T follicular helper cell (primary cell): ENCODE measurements at regions not wholly inside any gene's neighbourhood (a gene's known extent, or its start where the extent isn't known, plus 50 kb on each side); places are given as distances from the start of the nearest gene placed in this dataset.
"Not testable (repeated sequence)": the region's sequence is repeated elsewhere in the genome, so short reads cannot be mapped to it uniquely, and the experiment has no call there.

ENCODE experiments used
- DNase-seq: peaks from one replicate; pipeline ENCODE4 v3.0.0-alpha.2; 2020; ENCODE audit warnings: low read depth

DNA sequence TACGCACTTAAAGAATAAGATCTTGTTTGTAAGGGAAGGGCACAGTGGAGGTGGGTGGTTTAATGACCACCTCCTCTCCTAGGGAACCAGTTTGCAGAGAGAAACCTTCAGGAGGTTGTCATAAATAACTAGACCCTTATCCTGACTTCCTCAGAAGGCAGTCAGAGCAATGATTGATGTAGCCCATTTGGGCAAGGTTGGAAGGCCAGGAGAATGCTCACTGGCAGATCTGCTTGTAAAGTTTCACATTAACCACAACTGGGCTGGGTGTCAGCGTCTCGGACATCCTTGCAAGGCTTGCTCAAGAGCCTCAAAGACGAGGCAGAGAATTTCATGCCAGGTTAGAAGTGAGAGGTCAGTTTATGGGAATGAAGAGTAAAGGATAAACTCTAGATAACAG lies 87.6 kb upstream of the TRABD2B start:
- DNase-seq = no peak

DNA sequence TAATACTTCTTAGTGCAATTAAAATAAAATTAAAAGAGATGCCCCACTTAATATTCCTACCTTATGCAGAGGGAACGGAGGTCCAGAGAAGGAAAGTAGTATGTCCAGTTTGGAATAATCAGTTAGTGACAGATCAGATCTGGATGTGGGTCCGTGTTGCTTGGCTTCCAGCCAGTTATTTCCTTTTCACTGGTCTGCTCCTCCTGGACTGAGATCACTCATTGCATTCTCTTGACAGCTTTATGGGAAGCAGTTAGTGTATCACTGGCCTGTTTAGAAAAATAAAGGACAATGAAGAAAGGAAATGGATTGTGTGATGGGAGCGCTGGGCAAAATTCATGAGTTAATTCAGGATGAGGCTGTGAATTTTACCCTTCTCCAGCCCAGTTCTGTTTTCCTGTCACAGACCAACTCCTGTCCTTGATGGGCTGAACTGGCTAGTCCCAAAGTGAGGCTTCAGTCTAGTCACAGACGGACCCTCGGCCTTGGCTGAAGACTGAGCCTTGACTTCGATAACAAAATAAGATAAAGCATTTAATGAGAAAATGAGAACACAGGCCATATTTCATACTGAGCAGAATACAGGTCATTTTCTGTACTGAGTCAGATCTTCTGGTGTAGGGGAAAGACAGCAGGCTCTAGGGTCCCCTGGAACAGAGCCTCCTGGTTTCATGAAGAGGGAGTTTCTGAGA lies 85.2 kb upstream of the TRABD2B start:
- no peak for DNase-seq

DNA sequence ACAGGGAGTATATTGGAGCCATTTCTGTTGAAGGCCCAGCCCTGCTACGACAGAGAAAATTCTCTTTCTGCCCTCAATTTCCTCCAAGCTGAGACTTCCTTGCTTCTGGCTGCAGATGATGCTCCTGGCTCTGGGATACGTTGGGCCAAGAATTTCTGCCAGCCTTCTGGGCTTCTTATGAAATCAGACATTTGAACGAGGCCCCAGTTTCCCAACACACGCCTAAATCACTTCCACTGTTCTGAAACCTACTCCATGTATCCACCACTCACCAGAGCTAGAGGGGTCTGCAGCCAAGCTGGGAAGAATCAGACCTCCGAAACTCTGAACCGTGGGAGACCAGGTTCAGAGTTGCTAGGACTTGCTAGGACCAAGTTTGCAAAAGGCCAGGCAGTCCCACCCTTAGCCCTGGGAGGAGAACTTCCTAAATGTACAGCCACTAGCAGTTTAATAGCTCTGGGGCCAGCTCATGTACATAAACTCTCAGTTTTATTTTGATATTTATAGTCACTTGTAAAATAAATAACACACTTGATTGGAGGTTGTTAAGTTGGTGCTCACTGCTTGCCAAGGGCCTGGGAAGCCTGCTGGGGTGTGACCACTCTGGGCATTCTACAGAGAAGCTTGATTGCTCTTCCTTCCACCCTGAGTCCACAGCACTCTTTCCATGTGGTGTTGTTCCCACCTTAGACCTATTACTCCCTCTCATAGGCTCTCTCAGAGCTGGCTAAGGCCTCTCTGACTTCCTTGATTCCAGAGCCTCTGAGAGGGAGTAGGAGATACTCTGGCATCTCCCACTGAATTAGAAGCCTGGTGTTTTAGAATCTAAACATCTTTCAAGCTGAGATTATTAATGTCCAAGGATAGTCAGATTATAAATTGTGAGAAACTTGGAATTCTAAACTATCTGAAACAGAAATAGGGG lies 83.4 kb upstream of the TRABD2B start:
- DNase-seq = no peak

DNA sequence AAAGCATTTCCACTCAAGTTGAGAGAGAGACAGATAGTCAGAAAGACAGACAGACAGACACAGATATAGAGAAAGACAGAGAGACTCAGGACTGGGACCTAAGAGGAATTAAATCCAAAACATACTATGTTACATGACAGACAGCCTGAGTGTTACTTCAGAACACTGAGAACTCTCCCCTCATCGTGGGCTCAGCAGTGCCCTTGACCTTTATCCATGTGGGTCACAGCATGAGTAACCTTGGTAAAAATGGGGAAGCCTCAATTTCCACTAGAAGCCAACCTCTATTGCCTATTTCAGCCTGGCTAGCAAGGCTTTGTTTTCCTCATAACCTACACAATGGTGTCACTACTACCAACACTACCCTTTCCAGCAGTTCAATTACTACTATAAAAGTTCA lies 81.9 kb upstream of the TRABD2B start:
- no peak for DNase-seq

DNA sequence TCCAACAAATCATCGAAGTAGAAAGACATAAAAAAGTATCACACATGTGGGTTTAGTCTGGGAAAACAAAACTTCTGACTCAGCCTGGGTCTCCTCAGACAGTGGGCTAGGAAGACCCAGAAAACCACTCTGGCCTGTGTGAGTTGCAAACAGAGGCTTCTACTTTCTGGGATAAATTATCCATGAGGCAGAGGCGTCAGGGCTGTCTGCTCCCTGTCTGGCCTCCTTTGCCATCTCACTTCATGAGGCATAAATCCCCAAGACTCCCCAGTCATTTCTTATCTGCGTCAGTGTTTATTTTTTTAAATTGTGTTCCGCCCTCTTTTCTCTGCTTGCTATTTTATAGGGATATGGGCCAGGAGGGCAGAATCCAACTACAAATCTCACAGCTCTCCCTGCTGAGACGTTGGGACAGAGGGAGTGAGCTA lies 80.6 kb upstream of the TRABD2B start:
- DNase-seq = no peak

DNA sequence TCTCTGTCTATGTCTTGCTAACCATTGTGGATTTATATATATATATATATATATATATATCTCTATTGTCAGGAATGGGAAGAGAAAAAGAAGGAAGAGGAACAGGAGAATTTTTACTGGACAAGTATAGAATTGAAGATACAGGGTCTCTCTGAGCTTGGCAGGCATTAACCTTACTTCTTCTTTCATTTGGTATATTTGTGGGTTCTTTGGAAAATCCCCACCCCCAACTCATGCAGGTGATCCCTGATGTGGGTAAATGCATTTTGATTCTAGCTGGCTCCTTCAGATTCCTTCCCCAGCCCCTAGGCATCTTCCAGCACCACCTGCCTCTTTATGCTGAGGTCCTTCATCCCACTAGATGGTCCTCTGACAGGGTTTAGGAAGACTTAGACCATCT lies 78.8 kb upstream of the TRABD2B start:
- DNase-seq = no peak

DNA sequence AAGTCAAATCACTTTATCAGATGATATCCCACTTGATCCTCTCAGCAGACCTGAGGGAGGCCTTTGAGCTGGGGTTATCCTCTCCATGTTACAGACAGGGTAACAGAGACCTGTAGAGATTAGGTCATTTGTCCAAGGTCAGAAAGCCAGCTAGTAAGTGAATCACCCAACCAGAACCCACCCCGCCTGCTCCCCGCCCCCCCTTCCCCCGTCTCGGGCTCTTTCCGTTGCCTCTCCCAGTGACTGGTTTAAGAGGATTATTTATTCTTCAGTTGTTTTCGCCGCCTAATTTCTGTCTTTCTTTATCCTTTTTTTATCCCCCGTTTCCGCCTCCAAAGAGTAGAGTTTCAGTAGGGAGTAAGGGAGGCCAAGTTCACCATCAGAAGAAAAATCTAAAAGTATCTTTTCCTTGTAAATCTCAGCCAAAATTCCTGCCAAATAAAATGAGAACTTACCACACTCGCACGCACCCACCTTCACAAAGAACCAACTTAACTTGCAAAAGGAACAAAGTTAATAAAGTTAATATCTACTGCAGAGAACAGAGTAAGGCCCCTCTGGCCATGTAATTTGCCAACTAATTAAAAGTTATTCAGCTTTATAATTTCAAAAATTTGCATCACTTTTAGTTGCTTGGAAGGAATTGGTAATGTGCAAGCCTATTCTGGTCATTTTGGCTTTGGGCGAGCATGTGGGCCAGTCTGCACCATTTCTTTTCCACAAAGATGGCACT lies 76.8 kb upstream of the TRABD2B start:
- DNase-seq = no peak

DNA sequence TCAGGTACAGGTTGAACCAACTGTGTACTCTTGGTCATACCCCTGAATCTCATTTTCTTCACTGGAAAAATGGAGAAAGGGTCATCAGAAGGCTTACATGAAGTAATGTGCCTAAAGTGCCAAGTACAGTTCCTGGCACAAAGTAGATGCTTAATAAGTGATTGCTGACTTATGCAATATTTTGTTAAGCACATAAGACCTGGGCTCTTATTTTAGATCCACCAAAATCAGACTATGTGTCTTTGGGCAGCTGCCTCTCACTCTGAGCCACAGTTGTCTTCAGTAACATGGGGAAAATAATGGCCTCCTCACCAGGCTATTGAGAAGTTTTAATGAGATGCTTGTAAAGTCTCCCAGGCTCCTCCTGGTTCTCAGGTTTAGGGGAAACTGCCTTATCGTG lies 74.3 kb upstream of the TRABD2B start:
- no peak for DNase-seq

DNA sequence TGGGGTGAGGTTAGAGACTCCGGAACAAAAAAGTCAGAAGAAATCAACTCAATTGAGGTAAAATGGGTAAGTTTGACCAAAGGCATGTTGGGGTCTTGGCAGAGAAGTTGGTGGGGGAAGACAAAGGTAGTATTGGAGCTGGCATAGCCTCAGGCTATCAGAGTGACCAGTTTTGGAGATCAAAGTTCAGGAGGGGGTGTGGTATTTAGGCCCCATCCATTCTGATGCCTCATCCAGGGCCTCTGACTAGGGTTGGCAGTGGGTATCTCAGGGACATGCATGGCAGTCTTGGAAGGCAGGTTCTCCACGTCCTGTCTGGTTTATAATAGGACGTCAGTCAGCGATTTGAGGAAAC lies 73.2 kb upstream of the TRABD2B start:
- DNase-seq = no peak

DNA sequence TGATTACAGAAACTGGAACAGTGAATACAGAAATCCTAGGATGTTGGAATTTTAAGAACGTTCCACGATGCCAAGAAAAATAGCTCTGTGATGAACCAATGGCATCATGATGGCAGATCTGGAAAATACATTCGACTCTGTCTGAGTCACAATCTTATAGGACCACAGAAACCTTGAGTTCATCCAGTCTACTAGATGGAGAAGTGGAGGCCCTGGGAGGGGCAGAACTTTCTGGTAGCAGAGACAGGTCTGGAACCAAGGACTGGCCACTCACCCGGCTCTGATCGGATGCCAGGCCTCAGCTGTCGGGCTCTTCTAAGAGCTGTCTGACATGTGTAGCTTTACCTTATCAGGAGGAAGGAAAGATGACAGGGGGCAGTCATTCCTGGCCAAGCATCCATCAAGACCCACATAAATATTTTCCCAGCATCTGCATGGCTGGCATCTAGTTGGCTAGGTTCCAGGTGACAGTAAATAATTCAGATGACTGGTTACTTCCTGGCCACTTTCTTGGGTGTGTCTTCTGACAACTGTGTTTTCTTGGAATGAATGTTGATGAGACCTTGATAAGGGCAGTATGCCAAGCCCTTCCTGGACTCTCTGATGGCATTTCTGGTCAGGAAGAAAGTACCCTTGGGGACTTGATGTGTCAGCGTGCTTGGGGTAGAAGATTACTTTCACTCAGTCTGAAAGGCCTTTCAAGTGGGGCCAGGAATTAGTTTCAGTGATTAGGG lies 72.6 kb upstream of the TRABD2B start:
- no peak for DNase-seq

DNA sequence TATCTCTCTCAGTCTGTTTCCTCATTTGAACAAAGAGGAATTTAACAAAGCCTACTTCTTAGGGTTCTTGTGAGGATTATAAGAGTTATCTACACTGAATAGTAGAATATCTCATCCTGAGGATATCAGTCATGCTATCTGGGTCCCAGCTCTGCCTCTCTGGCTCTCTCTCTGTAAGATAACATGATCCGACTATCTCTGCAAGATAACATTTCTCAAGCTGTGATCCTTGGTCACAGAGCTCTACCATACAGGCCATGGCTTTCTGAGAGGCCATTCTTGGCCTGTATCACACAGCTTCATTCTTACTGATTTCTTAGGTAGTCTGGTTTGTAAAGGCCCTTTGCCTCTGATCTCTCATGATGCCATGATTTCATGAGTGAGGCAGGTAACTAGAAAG lies 71.0 kb upstream of the TRABD2B start:
- DNase-seq = no peak

DNA sequence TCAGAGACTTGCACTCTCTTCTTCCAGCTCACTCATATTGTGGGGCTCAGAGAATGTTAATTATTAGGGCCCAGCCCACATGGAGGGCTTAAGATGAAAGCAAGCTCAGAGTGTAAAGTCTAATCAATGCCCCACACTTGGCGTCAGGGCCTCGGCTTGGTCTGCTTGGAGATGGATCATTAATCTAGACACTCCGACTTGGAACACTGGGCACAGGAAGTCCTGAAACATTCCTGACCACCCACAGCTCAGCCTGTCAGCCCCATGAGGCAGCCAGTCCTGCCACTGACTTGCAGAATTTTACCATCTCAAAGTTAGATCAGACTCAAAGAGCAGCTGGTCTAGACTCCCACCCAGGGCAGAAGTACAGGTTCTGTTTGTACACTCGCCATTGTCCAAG lies 69.8 kb upstream of the TRABD2B start:
- no peak for DNase-seq

DNA sequence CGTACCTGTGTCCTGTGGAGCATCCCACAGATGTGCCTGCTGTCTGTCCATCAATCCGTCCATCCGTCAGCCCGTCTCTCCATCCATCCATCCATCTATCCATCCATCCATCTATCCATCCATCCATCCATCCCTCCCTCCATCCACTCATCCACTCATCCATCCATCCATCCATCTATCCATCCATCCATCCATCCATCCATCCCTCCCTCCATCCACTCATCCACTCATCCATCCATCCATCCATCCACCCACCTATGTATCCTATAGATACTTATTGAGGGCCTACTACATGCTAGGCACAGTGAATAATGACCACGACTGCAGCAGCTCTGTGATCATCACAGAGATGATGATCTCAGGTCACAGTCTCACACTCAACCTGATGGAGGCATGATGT lies 67.5 kb upstream of the TRABD2B start:
- not testable (repeated sequence) for DNase-seq

DNA sequence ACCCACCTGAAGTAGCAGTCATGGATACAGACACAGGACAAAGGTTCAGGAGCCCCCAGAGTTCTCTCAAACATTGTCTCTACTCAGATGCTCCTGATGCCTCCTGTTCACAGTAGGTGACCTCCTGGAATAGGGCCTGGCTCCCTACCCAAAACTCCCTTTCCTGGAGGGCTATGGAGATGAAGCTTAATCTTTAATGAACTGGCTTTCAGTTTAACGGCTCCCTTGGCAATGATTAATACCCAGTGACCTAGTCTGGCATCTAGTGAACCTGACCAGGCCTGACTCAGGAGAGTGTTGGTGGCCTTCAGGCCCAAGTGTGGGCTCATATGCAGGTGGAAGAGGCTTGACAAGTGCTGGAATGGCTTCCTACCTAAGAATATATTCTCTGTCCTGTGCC lies 65.2 kb upstream of the TRABD2B start:
- DNase-seq = no peak

DNA sequence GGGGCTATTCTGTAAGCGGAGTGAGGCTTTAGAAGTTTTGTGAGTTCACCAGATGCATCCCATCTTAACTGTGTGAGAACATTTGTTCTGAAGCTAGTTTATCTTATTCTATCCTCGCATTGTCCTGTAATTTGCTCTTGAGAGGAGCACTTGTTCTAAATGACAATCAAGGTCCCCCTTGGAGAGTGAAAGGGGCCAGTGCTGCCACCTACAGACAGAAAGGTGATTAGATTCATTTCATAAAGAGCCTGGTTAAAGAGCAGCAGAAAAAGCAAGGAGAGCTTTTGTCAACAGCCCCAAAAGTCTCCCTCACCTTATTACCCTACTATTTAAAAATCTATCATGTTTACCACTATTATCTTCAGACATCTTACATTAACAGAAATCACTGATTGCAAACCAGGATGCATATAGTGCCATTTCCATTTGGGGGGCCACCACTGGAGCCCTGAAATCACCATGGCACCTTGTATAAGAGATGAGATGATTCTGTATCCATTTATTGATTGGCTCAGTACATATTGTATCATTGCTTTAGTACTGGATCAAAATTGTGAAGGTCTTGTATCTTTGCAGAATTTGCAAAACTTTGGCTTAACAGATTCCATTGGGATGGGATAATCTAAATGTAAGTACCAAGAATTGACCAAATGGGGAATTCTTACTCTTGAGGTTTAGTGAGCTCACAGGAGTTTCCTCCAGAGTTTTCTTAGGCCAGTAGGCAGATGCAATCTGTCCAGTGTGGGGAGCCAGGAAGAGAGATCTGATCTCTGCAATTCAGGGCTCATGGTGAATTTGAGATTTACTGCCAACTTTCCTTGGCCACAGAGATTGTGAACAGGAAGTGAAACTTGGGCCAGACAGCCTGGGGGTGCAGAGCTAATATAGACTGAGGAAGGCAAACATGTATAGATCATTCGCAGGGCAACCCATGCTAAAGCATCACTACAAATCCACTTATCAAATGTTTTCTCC lies 64.3 kb upstream of the TRABD2B start:
- no peak for DNase-seq

DNA sequence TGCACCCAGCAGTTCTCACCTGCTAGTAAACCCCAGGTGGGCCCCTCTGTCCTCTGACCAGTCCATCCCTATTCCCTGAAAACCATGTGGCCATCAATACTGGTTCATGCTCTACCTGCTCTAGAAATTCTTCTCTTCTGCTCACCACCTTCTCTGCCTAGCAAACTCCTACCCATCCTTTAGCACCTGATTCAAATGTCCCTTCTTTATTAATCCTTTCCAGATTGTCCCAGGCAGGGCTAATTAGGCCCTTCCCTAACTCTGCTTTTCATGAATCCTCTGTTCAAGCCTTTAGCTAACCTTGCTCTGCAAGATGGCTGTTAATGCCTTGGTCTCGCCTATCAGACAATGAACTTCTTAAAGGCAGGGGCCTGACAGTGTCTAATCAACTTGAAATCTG lies 62.1 kb upstream of the TRABD2B start:
- DNase-seq = no peak

DNA sequence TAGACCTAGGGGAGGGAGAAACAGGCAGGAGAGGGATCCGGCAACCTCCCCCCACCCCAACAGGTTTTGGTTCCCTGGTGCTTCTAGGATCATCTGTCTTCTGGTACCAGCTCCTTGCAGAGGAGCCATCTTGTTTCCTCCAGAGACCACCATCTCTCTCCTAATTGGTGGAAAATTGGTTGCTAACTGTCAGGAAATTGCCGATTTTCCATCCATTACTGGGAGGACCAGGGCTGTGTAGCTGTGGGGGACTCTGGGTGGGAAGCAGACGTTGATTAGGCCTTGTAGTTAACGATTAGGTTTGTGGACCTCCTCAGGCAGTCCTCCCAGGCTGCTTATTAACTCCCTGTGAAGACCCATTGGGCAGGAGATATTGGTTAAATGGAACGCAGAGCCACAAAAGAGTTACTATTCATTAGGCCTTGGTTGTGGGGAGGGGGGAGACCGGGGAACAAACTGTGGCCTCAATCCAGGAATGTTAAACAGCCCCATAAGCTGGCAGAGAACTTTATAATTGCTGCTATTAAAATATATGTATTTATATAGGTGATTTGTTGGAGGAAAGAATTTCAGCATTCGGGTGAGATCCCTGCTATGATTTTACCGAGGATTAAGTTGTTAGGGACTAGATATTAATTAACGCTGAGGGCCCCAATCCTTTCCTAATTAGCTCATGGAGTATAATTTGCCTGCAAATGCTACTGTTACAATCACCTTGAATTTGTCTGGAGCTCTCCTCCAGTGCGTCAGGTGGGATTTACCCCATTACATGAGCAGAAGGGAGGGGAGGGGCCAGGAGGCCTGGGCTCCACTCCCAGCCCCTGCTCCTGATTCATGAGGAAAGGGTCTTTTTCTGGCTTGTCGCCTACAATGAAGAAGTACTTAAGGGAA lies 61.2 kb upstream of the TRABD2B start:
- no peak for DNase-seq

DNA sequence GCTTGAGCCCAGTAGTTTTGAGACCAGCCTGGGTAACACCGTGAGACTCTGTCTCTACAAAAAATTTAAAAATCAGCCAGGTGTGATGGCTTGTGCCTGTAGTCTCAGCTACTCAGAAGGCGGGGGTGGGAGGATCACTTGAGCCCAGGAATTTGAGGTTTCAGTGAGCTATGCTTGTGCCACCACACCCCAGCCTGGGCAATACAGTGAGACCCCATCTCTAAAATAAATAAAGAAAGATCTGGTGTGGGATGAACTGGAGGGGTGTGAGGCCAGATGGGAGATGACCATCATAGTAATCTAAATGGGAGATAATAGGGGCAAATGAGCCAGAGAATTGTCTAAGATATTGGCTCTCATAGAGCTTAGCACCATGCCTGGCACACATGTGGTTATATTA lies 60.1 kb upstream of the TRABD2B start:
- DNase-seq = no peak

DNA sequence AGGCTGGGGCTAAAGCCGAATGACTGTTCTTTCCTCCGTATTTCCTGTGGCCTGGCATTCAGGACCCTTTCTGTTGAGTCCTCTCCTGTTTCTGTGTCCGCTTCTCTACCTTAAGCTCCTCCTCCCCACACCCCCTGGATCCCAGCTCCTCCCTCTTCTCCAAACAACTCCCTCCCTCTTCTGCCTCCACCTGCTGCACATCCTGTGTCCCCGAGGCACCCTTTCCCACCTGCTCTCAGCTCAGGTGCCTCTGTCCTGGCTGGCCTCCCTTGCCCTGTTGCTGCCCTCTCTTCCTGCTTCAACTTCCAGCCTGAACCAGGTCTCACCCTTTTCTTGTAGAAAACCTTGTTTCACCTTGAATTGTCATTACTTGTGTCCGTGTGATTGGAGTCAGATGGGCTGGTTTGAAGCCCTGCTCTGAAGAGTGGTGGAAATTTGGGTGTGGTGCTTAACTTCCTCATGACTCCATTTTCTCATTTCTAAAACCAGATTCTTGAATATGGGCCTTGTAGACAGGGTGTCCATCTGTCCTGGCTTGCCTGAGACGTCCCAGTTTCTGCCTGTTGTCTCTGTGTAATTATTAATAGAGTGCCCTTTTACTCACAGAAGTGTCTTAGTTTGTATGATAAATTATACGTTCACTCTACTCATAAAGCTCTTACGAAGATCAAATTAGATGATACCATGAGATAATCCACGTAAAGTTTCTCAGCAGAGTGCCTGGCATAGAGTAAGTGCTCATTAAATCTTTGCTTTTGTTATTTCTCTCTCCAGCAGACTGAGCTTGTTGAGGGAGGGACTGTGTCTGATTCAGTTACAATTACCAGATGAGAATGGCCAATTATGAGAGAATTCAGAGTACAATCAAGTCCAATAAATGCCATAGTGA lies 58.9 kb upstream of the TRABD2B start:
- no peak for DNase-seq
